NCI-H69 (cell line): ENCODE measurements at regions not wholly inside any gene's neighbourhood (a gene's known extent, or its start where the extent isn't known, plus 50 kb on each side); places are given as distances from the start of the nearest gene placed in this dataset.
"Not testable (repeated sequence)": the region's sequence is repeated elsewhere in the genome, so short reads cannot be mapped to it uniquely, and the experiment has no call there.

Experiments
- DNase-seq: peaks from one replicate; lab custom pipeline; 2025; lab: John Stamatoyannopoulos, UW

GRCh38 chr3:177676148-177676547, 478.9 kb upstream of the TBL1XR1 start:
- DNase-seq: no peak

DNA sequence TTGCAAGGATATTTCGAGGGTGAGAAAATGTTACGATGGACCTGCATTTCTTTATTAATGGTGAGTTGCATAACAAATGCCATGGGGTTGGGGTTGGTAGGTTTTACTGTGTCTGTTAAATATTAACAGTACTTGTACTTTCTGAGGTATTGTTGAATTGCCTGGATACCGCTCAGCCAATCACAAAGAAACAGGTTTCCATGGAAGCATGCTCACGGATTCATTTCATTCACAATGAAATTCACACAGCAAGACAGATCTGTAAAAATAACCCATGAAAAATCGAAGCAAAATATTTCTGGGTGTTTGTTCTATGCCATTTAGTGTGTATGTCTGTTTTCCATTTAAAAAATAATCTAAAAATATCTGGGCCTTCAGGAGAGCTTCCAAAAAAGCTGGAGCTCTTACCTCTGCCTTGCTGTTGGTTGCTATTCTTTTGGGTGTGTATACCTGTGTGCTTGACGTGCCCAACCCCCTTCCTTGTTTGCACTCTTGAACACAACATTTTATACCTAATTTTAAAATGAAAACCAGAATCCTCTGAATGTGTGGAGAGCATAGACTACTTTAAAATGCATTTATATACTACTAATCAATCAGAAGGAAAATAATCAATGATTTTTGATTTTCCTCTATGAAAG, 479.8 kb upstream of the TBL1XR1 start:
- DNase-seq: peak; percentile 28

GRCh38 chr3:177679568-177680471, 482.5 kb upstream of the TBL1XR1 start:
- DNase-seq: no peak

DNA sequence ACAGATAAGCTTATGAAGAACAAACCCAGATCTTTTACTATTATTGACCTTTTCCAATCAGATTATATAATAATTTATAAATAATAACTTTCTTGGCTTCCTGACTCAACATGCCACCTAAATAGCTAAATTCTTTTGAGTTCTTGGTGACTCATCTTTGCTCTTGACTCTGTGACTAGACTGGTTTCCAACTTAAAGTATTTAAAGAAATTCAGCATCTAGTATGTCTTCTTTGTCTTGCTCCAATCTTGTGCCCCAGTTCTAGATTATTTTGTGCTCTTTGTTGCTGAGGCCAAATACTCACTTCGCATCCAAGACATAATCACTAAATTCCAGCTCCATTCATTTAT, 483.2 kb upstream of the TBL1XR1 start:
- DNase-seq: no peak

DNA sequence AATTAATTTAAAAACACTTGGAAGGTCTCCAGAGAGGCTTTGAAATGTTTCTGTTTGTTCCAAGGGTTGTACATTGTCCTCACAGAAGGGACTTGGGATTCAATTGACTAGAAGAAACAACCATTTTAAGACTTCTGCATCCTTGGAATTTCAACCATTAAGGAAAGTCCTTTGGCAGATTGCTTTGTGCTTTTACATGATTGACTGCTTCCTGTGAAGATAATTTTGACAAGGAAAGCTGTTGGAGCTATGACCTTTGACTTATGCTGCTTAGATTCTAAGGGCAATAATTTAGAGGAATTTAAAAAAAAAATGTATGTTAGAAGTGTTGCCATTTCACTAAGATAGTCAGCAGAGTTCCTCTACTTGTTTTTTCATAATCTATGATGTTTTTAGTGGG, 483.9 kb upstream of the TBL1XR1 start:
- no peak for DNase-seq

- no peak for DNase-seq
Measured at GRCh38 chr3:177681852-177682251, 484.6 kb upstream of the TBL1XR1 start.

GRCh38 chr3:177683586-177683985, 486.3 kb upstream of the TBL1XR1 start:
- DNase-seq: no peak

GRCh38 chr3:177686671-177687070, 489.4 kb upstream of the TBL1XR1 start:
- DNase-seq: no peak

DNA sequence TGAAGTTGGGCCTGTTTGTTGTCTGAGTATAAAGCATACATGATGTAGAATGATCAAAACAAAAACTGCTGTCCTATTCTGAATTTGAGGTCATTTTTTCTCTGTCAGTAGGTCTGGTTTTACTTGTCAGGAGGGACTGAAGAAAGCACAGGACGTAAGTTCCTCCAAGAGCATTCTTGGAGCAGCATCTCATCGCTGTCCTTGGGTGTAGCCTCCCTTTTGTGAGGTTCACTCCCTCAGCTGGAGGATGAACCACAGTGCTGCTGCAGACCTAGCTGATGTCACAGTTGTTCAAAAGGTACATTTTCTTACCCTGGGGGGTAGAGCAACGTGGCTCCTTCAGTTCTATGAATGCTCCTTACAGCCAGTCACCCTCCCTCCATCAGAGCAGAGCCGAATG, 490.0 kb upstream of the TBL1XR1 start:
- no peak for DNase-seq

DNA sequence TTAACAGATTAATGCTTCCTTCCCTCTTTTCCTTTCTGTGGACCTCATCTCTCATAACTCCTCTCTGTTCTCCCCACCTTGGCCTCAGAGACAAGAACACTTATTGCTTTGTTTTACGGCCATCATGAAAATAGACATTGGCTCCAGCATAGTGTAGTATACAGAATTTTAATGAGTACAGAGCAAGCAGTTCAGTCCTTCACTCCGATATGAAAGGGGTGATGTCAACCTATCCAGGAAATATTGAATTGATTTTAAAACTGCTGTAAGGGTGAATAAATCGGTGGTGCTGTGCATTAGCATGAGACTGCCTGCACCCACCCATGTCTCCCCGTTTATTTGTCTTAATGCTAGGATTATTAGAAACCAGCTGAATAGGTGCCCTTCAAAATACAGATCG, 490.9 kb upstream of the TBL1XR1 start:
- no peak for DNase-seq

DNA sequence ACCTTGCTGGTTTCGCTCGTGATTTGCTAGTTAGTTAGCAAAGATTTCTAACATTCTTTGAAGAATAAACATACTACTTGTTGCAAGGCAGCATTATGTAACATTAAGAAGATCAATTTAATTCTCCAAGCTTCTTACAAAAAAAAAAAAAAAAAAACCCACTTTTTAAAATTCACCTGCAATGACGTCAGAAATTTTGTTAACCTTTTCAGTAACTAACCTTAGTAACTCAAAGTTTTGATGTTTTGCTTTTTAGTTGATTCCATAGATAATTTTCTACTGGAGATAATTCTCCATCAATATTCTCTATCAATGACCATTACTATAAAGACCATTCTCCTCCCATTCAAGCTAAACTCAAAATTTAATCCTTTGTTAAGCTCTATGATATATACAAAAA, 491.8 kb upstream of the TBL1XR1 start:
- DNase-seq: no peak

DNA sequence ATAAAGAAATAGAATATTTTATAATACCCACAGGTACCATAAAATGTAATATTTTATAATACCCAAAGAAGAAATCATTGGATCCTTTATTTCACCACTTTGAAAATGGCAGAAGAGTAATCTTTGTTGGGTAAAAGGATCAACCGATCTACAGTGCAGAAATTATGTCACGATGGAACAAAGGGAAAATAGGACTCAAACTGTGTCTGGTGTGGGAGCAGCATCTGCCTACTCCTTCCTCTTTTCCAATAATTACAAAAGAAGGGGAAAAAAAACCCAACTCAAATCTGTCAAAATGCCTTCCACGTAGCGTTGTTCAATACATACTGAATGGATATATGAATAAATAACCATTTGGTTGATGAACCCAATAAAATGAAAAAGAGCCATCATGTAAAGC, 492.6 kb upstream of the TBL1XR1 start:
- DNase-seq: no peak

GRCh38 chr3:177690306-177690705, 493.0 kb upstream of the TBL1XR1 start:
- DNase-seq: no peak

- peak; percentile 60 for DNase-seq
Measured at GRCh38 chr3:177692304-177692975, 495.2 kb upstream of the TBL1XR1 start.

- DNase-seq: peak; percentile 85
Measured at GRCh38 chr3:177693616-177694264, 496.5 kb upstream of the TBL1XR1 start.

GRCh38 chr3:177694316-177694715, 497.0 kb upstream of the TBL1XR1 start:
- DNase-seq: peak; percentile 49

DNA sequence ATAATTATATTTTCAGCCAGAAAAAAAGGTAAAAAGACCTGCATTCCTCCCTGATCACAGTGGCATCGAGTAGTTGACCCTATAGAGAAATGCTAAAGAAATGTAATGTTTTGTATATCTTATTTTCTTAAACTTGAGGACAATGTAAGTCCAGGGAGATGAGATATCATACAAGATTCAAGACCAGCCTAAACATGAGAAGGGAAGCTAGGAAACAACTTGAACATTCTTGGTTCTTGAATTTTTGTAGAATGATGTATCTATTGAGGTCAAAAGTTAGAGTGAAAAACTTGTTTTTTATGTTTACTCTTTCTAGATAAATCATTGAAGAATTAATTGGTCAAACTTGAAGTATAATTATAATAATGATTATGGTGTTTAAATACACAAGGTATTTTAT, 497.7 kb upstream of the TBL1XR1 start:
- DNase-seq: no peak

GRCh38 chr3:177700117-177700516, 502.8 kb upstream of the TBL1XR1 start:
- DNase-seq: no peak

DNA sequence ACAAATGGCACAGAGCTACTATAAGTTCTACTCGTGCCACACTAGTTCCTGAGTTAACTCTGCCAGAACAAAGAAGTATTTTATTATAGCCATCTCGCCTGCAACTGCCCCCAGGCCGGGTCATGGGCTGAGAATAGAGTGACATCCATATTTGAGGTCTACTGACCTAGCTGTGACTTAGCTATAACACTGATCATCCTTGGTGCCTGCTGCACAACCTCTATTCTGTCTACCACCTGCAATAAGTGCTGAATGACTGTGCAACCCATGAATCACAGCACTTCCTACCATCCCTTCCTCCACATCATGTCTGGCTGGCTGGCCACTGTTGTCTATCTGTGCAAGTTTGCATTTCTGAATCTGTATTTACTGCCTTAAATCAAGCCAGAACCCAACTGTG, 506.5 kb upstream of the TBL1XR1 start:
- DNase-seq: no peak

DNA sequence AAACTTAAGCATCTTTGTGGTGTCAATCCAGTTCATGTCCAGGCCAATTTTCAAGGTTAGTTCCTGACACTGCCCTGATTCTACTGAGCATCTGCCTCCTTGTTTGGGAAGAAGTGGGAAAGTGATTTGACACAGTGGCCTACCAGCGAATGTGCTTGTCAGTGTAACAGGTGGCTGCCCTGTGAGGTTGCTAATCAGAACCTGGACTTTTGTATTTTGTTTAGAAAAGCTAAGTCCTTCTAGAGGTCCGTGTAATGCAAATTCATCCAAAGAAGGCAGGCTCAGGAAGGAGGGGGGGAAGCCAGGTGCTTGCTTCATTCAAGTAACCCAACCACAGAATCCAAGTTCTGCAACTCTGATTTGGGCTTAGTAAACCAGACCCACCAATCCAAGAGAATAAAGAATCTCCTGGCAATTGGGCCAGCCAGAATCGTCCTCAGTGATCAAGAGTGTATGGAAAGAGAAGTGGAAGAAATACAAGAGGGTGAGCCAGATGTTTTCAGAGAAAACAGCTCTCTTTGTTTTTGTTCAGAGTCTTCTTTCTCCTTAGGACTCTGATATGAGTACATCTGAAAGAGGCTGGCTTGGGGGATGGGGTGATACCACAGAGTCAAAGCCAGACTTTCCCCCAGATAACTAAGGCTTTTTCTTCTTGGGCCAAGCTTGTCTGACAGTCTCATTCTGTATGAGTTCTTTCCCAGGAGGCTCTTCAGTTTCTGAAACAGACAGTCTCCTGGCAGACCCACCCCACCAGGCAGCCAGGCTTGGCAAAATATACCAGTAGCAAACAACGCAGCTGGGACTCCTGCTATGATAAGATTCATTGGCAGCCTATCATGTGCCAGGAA, 508.9 kb upstream of the TBL1XR1 start:
- no peak for DNase-seq

DNA sequence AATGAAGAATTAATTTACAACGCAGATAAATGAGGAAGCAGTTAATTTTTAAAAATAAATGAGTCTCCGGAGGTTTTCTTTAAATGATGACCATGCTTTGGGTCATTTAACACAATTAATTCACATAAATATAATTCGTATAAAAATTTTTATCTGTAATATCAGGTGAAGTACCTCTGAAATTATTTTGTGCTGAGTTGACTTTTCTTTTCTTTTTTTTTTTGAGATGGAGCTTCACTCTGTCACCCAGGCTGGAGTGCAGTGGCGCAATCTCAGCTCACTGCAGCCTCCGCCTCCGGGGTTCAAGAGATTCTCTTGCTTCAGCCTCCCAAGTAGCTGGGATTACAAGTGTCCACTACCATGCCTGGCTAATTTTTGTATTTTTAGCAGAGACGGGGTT, 512.2 kb upstream of the TBL1XR1 start:
- DNase-seq: not testable (repeated sequence)

- no peak for DNase-seq
Measured at GRCh38 chr3:177710506-177710905, 513.2 kb upstream of the TBL1XR1 start.
